ENCODE measurements at regions not wholly inside any gene's neighbourhood (a gene's known extent, or its start where the extent isn't known, plus 50 kb on each side); places are given as distances from the start of the nearest gene placed in this dataset.

GRCh38 chr6:167576828-167577503 is 249.7 kb upstream of the AFDN start:
- TF ChIP-seq CTCF (IDR thresholded peaks at IDR 0.05) = no peak
- Histone ChIP-seq H3K27me3 (no peaks in the 10 kb centered on the region), H3K27ac (no peak overlapping the region), H3K9ac (ENCODE audit: low read depth in 2 of 2, low read length in 2 of 2) (no peak overlapping the region), H3K36me3 (no peaks in the 10 kb centered on the region), H3K9me3 (no peaks in the 10 kb centered on the region), H3K4me3 (no peak overlapping the region), H3K4me1 (no peaks in the 10 kb centered on the region)
- DNase-seq = peak; percentile 10
- intact Hi-C loops (cut with DNase I) = no loop called here

GRCh38 chr6:167577891-167578361 is 248.8 kb upstream of the AFDN start:
- no peak for TF ChIP-seq CTCF (IDR thresholded peaks at IDR 0.05)
- Histone ChIP-seq H3K36me3 (no peaks in the 10 kb centered on the region), H3K4me1 (no peaks in the 10 kb centered on the region), H3K27me3 (no peaks in the 10 kb centered on the region), H3K9ac (ENCODE audit: low read depth in 2 of 2, low read length in 2 of 2) (no peak overlapping the region), H3K4me3 (no peak overlapping the region), H3K27ac (no peak overlapping the region), H3K9me3 (no peaks in the 10 kb centered on the region)
- intact Hi-C loops (cut with DNase I) = no loop called here
- DNase-seq = peak; percentile 6

- Histone ChIP-seq H3K27me3 (no peaks in the 10 kb centered on the region), H3K4me3 (no peak overlapping the region), H3K9ac (ENCODE audit: low read depth in 2 of 2, low read length in 2 of 2) (no peak overlapping the region), H3K9me3 (no peaks in the 10 kb centered on the region), H3K27ac (no peak overlapping the region), H3K36me3 (no peaks in the 10 kb centered on the region), H3K4me1 (no peaks in the 10 kb centered on the region)
- DNase-seq = peak; percentile 12
- no peak for TF ChIP-seq CTCF (IDR thresholded peaks at IDR 0.05)
- intact Hi-C loops (cut with DNase I) = no loop called here
Measured at GRCh38 chr6:167578371-167578901, 248.3 kb upstream of the AFDN start.

GRCh38 chr6:167579806-167580618 is 246.7 kb upstream of the AFDN start:
- no peak overlapping the region for H3K27ac ChIP-seq
- no peak overlapping the region for H3K4me3 ChIP-seq
- no peak for TF ChIP-seq CTCF (IDR thresholded peaks at IDR 0.05)
- intact Hi-C loops (cut with DNase I) = no loop called here
- H3K36me3 ChIP-seq = no peaks in the 10 kb centered on the region
- no peaks in the 10 kb centered on the region for H3K27me3 ChIP-seq
- no peaks in the 10 kb centered on the region for H3K9me3 ChIP-seq
- DNase-seq = peak; percentile 4
- no peak overlapping the region for H3K9ac ChIP-seq (ENCODE audit: low read depth in 2 of 2, low read length in 2 of 2)
- no peaks in the 10 kb centered on the region for H3K4me1 ChIP-seq

GRCh38 chr6:167580619-167580911 is 246.1 kb upstream of the AFDN start:
- Histone ChIP-seq H3K9ac (ENCODE audit: low read depth in 2 of 2, low read length in 2 of 2) (no peak overlapping the region), H3K27ac (no peak overlapping the region), H3K4me3 (no peak overlapping the region), H3K4me1 (no peaks in the 10 kb centered on the region), H3K9me3 (no peaks in the 10 kb centered on the region), H3K27me3 (no peaks in the 10 kb centered on the region), H3K36me3 (no peaks in the 10 kb centered on the region)
- intact Hi-C loops (cut with DNase I) = no loop called here
- no peak for DNase-seq
- no peak for TF ChIP-seq CTCF (IDR thresholded peaks at IDR 0.05)

Data from colonic mucosa (tissue), 4 donors.